Astrocyte (in vitro differentiated cells and primary cell): ENCODE measurements at regions not wholly inside any gene's neighbourhood (a gene's known extent, or its start where the extent isn't known, plus 50 kb on each side); places are given as distances from the start of the nearest gene placed in this dataset.
A peak's percentile ranks its signal among the peaks of the same experiment; 100 is the strongest.

Experiments used
- DNase-seq: peaks from one replicate; pipeline ENCODE4 v3.0.0-alpha.2; 2010; ENCODE audit warnings: low read depth
- FAIRE-seq: peaks from 2 replicates; lab custom pipeline; 2011; peaks lifted over from hg19 to GRCh38; lab: Jason Lieb, UNC
- H2AFZ ChIP-seq: 2 replicates; pipeline ENCODE4 v1.6.0; 2012; ENCODE audit warnings: low read depth, low read length, inconsistent platforms
- H3K27ac ChIP-seq: 2 replicates; pipeline ENCODE4 v1.5.1; 2011; ENCODE audit warnings: low read depth, low read length, inconsistent platforms
- H3K27me3 ChIP-seq: 2 replicates; pipeline ENCODE4 v1.6.0; 2011; ENCODE audit warnings: low read length, inconsistent platforms; ENCODE audit not compliant: insufficient read depth
- H3K36me3 ChIP-seq: 2 replicates; pipeline ENCODE4 v1.5.1; 2011; ENCODE audit warnings: low read length, inconsistent platforms; ENCODE audit not compliant: insufficient read depth
- H3K4me1 ChIP-seq: 2 replicates; pipeline ENCODE4 v1.5.1; 2011; ENCODE audit warnings: low read length, inconsistent platforms; ENCODE audit not compliant: insufficient read depth
- H3K4me2 ChIP-seq: 2 replicates; pipeline ENCODE4 v1.6.0; 2012; ENCODE audit warnings: low read length, inconsistent platforms
- H3K4me3 ChIP-seq: 2 replicates; pipeline ENCODE4 v1.5.1; 2011; ENCODE audit warnings: low read depth, mild to moderate bottlenecking, low read length, inconsistent platforms; ENCODE audit not compliant: insufficient read depth
- H3K79me2 ChIP-seq: 2 replicates; pipeline ENCODE4 v1.6.0; 2012; ENCODE audit warnings: mild to moderate bottlenecking, low read length, inconsistent platforms; ENCODE audit not compliant: insufficient read depth
- H3K9ac ChIP-seq: 2 replicates; pipeline ENCODE4 v1.6.0; 2012; ENCODE audit warnings: mild to moderate bottlenecking, low read length, inconsistent platforms
- H3K9me3 ChIP-seq: 2 replicates; pipeline ENCODE4 v1.5.1; 2012; ENCODE audit warnings: low read depth, mild to moderate bottlenecking, low read length, inconsistent platforms; ENCODE audit not compliant: insufficient read depth
- H4K20me1 ChIP-seq: 2 replicates; pipeline ENCODE4 v1.6.0; 2012; ENCODE audit warnings: low read length, inconsistent platforms; ENCODE audit not compliant: insufficient read depth
- H3K27ac Mint-ChIP-seq: one replicate; pipeline ENCODE4 v1.8.0; 2021; ENCODE audit warnings: mild to moderate bottlenecking, mixed read lengths; ENCODE audit not compliant: unreplicated experiment
- H3K27me3 Mint-ChIP-seq: one replicate; pipeline ENCODE4 v1.8.0; 2021; ENCODE audit warnings: low read depth, mixed read lengths; ENCODE audit not compliant: unreplicated experiment
- H3K36me3 Mint-ChIP-seq: one replicate; pipeline ENCODE4 v1.8.0; 2021; ENCODE audit warnings: low read depth, mixed read lengths; ENCODE audit not compliant: unreplicated experiment
- H3K4me1 Mint-ChIP-seq: one replicate; pipeline ENCODE4 v1.8.0; 2021; ENCODE audit warnings: low read depth, mixed read lengths; ENCODE audit not compliant: unreplicated experiment
- H3K4me3 Mint-ChIP-seq: one replicate; pipeline ENCODE4 v1.8.0; 2021; ENCODE audit warnings: mild to moderate bottlenecking, moderate library complexity, mixed read lengths; ENCODE audit not compliant: unreplicated experiment
- H3K9me3 Mint-ChIP-seq: one replicate; pipeline ENCODE4 v1.8.0; 2021; ENCODE audit warnings: mild to moderate bottlenecking, mixed read lengths; ENCODE audit not compliant: unreplicated experiment
- EZH2 ChIP-seq: IDR thresholded peaks from 2 replicates; pipeline ENCODE4 v1.6.1; 2012; ENCODE audit warnings: mild to moderate bottlenecking, low read length, inconsistent platforms; ENCODE audit not compliant: insufficient read depth
- TF ChIP-seq, protein P1 (sequence below): IDR thresholded peaks from 2 replicates; pipeline ENCODE4 v1.5.1; 2011; ENCODE audit warnings: low read depth, mild to moderate bottlenecking, inconsistent platforms, low read length, moderate library complexity; ENCODE audit not compliant: insufficient read depth

DNA sequence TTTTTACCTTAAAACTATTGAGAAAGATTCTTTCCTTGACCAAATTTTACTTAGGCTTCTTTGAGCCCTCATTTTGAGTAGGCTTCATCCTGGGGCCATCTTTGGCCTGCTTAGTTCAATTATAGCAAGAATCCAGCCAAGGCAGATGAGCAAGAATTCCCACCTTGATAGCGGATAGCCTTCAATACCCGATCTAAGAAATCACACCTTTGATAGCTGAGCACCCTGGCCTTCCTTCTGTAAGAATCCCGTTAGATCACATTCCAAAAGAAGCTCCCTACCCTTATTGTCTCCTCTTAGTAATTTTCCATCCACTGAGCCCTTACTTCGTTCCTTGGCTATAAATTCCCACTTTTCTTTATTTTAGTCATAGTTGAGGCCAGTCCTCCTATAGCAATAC, 275.4 kb upstream of the ROBO1 start:
- H3K9me3 Mint-ChIP-seq = no peaks in the 10 kb centered on the region
- H3K27ac Mint-ChIP-seq = no peak overlapping the region
- Histone ChIP-seq H3K4me3 (no peak overlapping the region), H3K36me3 (no peaks in the 10 kb centered on the region), H4K20me1 (no peaks in the 10 kb centered on the region), H3K9me3 (no peaks in the 10 kb centered on the region), H2AFZ (no peak overlapping the region), H3K9ac (no peak overlapping the region), H3K4me2 (no peak overlapping the region), H3K27me3 (no peaks in the 10 kb centered on the region), H3K4me1 (no peaks in the 10 kb centered on the region), H3K79me2 (no peaks in the 10 kb centered on the region), H3K27ac (no peak overlapping the region)
- FAIRE-seq (no peak), DNase-seq (no peak)
- no peaks in the 10 kb centered on the region for H3K36me3 Mint-ChIP-seq
- H3K4me1 Mint-ChIP-seq = no peaks in the 10 kb centered on the region
- no peak overlapping the region for H3K4me3 Mint-ChIP-seq
- TF ChIP-seq, protein P1, sequence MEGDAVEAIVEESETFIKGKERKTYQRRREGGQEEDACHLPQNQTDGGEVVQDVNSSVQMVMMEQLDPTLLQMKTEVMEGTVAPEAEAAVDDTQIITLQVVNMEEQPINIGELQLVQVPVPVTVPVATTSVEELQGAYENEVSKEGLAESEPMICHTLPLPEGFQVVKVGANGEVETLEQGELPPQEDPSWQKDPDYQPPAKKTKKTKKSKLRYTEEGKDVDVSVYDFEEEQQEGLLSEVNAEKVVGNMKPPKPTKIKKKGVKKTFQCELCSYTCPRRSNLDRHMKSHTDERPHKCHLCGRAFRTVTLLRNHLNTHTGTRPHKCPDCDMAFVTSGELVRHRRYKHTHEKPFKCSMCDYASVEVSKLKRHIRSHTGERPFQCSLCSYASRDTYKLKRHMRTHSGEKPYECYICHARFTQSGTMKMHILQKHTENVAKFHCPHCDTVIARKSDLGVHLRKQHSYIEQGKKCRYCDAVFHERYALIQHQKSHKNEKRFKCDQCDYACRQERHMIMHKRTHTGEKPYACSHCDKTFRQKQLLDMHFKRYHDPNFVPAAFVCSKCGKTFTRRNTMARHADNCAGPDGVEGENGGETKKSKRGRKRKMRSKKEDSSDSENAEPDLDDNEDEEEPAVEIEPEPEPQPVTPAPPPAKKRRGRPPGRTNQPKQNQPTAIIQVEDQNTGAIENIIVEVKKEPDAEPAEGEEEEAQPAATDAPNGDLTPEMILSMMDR = no peak
- no peak for TF ChIP-seq EZH2
- H3K27me3 Mint-ChIP-seq = no peaks in the 10 kb centered on the region

DNA sequence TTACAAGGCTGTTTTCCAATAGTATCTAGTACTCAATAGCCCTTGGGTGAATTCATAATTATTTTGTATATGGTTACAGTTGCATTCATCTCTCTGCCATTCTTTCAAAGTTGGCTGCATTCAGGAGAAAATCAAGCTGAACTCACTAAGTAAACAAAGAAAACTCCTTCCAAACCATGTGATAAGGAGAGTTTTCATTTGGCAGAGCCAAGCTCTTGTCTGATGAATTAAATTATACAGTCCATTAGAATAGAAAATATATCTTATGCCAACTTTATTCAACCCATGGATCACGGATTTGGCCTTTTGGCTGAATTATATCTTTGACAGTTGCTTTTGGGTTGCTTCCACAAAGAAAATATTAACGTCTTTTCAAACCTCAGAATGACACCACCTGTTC, 272.3 kb upstream of the ROBO1 start:
- no peak for TF ChIP-seq EZH2
- TF ChIP-seq, protein P1 = no peak
- Mint-ChIP-seq H3K4me3 (no peak overlapping the region), H3K27me3 (no peaks in the 10 kb centered on the region), H3K27ac (no peak overlapping the region), H3K9me3 (no peaks in the 10 kb centered on the region), H3K4me1 (no peaks in the 10 kb centered on the region), H3K36me3 (no peaks in the 10 kb centered on the region)
- Histone ChIP-seq H3K4me3 (no peak overlapping the region), H4K20me1 (no peaks in the 10 kb centered on the region), H3K36me3 (no peaks in the 10 kb centered on the region), H2AFZ (no peak overlapping the region), H3K27me3 (no peaks in the 10 kb centered on the region), H3K9me3 (no peaks in the 10 kb centered on the region), H3K4me2 (no peak overlapping the region), H3K27ac (no peak overlapping the region), H3K79me2 (no peaks in the 10 kb centered on the region), H3K4me1 (no peaks in the 10 kb centered on the region), H3K9ac (no peak overlapping the region)
- DNase-seq (peak; percentile 30), FAIRE-seq (no peak)

DNA sequence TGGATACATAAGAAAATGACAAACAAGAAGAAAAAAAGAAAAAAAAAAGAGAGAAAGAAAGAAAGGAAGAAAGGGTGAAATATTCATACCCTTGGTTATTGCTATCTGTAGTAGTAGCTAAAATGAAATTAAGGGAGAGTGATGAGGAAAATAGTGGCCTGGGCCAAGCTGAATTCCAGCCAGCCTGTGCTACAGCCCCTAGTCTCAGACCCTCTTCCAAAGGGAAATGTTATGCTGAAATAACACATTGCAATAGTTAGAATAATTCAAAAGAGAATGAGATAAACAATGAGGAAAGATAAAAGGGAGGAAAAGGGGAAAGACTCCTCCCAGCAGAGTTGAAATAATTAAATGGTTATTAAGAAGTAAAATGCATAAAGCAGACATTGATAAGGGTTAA, 268.4 kb upstream of the ROBO1 start:
- Mint-ChIP-seq H3K27me3 (no peaks in the 10 kb centered on the region), H3K36me3 (no peaks in the 10 kb centered on the region), H3K4me1 (no peaks in the 10 kb centered on the region), H3K4me3 (no peak overlapping the region), H3K27ac (no peak overlapping the region), H3K9me3 (no peaks in the 10 kb centered on the region)
- H3K4me2 ChIP-seq = no peak overlapping the region
- FAIRE-seq (no peak), DNase-seq (no peak)
- H3K27ac ChIP-seq = no peak overlapping the region
- no peaks in the 10 kb centered on the region for H3K79me2 ChIP-seq
- H3K27me3 ChIP-seq = no peaks in the 10 kb centered on the region
- H3K9ac ChIP-seq = no peak overlapping the region
- no peaks in the 10 kb centered on the region for H3K4me1 ChIP-seq
- no peaks in the 10 kb centered on the region for H4K20me1 ChIP-seq
- TF ChIP-seq EZH2 = no peak
- TF ChIP-seq, protein P1 = no peak
- no peak overlapping the region for H2AFZ ChIP-seq
- no peaks in the 10 kb centered on the region for H3K9me3 ChIP-seq
- H3K4me3 ChIP-seq = no peak overlapping the region
- no peaks in the 10 kb centered on the region for H3K36me3 ChIP-seq
